ENCODE measurements at regions not wholly inside any gene's neighbourhood (a gene's known extent, or its start where the extent isn't known, plus 50 kb on each side); places are given as distances from the start of the nearest gene placed in this dataset.

DNA sequence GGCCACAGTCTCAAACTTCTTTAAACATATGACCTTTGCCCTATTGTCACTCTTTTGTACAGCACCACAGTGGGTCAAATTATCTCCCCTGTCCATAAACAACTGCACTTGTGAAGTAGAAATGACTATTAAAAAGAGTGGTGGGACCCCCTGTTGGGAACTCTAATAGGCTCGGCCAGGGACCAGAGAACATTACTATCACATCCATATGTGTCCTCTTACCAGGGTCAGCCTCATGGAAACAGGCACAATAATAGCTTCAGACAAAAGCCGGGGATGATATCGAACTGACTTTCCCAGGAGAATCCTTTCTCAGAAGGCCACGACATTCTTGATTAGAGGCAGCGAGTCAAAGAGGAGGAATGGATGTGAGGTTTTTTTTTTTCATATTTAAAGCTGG lies 96.6 kb downstream of the NKX2-1 start:
- ChIA-PET POLR2A (no interaction called here), RAD21 (ENCODE audit: low non-redundant PET in 1 of 2, low total read pairs in 2 of 2, uncharacterized antibody in 2 of 2, unreplicated experiment in 2 of 2) (no interaction called here), CTCF (interaction anchor here (0.7 kb wide), 1 partner anchor 354 kb away, joined by 3 read pairs; no protein-coding TSS in a partner anchor)
- intact Hi-C loops (cut with micrococcal nuclease), result no loop called here
- H3K4me1 ChIP-seq (ENCODE audit: control insufficient read depth in 1 of 2, insufficient read depth in 2 of 2, low read length in 2 of 2), result no peaks in the 10 kb centered on the region
- H2AFZ ChIP-seq (ENCODE audit: low read depth, low read length, poor library complexity, severe bottlenecking), result no peak overlapping the region
- no peaks in the 10 kb centered on the region for H4K20me1 ChIP-seq (ENCODE audit: insufficient read depth)
- no peak overlapping the region for H3K4me3 ChIP-seq (replicated peaks in 1 of 2; ENCODE audit: low read depth in 1 of 2, low read length in 2 of 2)
- no peaks in the 10 kb centered on the region for H3K9me2 ChIP-seq (ENCODE audit: insufficient read depth)
- H3K4me2 ChIP-seq (ENCODE audit: low read length), result no peak overlapping the region
- no peak for DNase-seq (ENCODE audit: low read depth, low spot score)
- H3K36me3 ChIP-seq (ENCODE audit: control insufficient read depth in 1 of 2, insufficient read depth in 2 of 2, low read length in 2 of 2), result no peaks in the 10 kb centered on the region
- H3K9me3 ChIP-seq (ENCODE audit: control insufficient read depth in 1 of 2, insufficient read depth in 1 of 2, low read depth in 1 of 2, low read length in 2 of 2), result no peaks in the 10 kb centered on the region
- ATAC-seq, result no peak
- no peaks in the 10 kb centered on the region for H3K79me2 ChIP-seq (ENCODE audit: insufficient read depth, low read length)
- TF ChIP-seq SIN3A (IDR thresholded peaks at IDR 0.05; ENCODE audit: low read depth) (no peak), EZH2 (IDR thresholded peaks at IDR 0.05) (no peak), CBX3 (IDR thresholded peaks at IDR 0.05; ENCODE audit: low read depth) (no peak), CEBPB (IDR thresholded peaks at IDR 0.05; ENCODE audit: low read depth) (no peak)
- TF ChIP-seq, protein P1, sequence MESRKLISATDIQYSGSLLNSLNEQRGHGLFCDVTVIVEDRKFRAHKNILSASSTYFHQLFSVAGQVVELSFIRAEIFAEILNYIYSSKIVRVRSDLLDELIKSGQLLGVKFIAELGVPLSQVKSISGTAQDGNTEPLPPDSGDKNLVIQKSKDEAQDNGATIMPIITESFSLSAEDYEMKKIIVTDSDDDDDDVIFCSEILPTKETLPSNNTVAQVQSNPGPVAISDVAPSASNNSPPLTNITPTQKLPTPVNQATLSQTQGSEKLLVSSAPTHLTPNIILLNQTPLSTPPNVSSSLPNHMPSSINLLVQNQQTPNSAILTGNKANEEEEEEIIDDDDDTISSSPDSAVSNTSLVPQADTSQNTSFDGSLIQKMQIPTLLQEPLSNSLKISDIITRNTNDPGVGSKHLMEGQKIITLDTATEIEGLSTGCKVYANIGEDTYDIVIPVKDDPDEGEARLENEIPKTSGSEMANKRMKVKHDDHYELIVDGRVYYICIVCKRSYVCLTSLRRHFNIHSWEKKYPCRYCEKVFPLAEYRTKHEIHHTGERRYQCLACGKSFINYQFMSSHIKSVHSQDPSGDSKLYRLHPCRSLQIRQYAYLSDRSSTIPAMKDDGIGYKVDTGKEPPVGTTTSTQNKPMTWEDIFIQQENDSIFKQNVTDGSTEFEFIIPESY (IDR thresholded peaks at IDR 0.05; ENCODE audit: extremely low read depth, insufficient replicate concordance, low read length), result no peak
- no peaks in the 10 kb centered on the region for H3K27me3 ChIP-seq (ENCODE audit: insufficient read depth, low read length)
- H3K9ac ChIP-seq (ENCODE audit: low read length), result no peak overlapping the region
- no TSS peak for BruUV-seq (replicated peaks)
- no peak overlapping the region for H3K27ac ChIP-seq (ENCODE audit: low read depth, low read length)

DNA sequence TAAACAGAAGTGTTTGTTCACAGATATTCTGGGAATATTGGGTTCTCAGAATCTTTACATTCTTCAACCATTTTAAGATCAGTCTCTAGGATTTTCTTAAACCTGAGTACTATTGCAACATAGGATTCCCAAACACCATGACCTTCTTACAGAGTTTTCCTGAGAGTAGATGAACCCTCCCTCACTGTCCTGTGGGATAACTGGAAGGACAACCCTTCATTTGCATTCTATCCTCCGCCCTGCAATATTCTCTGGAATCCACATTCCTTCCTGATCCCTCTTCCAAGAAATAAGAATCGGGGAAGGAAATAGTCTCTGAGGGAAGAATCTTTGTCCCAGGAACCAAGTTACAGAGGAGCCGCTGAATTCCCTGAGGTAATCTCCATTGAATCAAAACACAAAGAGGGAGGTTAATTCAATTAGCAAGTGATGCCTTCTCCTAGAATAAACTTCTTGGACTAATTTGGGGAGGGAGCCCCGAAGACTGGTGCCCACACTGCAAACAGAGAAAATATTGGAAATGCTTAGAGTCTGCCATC lies 99.8 kb upstream of the MBIP start:
- ChIA-PET CTCF (no interaction called here), POLR2A (no interaction called here), RAD21 (ENCODE audit: low non-redundant PET in 1 of 2, low total read pairs in 2 of 2, uncharacterized antibody in 2 of 2, unreplicated experiment in 2 of 2) (no interaction called here)
- ATAC-seq (no peak), DNase-seq (ENCODE audit: low read depth, low spot score) (no peak)
- intact Hi-C loops (cut with micrococcal nuclease), result no loop called here
- Histone ChIP-seq H3K4me1 (ENCODE audit: control insufficient read depth in 1 of 2, insufficient read depth in 2 of 2, low read length in 2 of 2) (no peaks in the 10 kb centered on the region), H3K9me2 (ENCODE audit: insufficient read depth) (no peaks in the 10 kb centered on the region), H4K20me1 (ENCODE audit: insufficient read depth) (no peaks in the 10 kb centered on the region), H3K9me3 (ENCODE audit: control insufficient read depth in 1 of 2, insufficient read depth in 1 of 2, low read depth in 1 of 2, low read length in 2 of 2) (no peaks in the 10 kb centered on the region), H3K36me3 (ENCODE audit: control insufficient read depth in 1 of 2, insufficient read depth in 2 of 2, low read length in 2 of 2) (no peaks in the 10 kb centered on the region), H3K4me2 (ENCODE audit: low read length) (no peak overlapping the region), H3K79me2 (ENCODE audit: insufficient read depth, low read length) (no peaks in the 10 kb centered on the region), H3K4me3 (replicated peaks in 1 of 2; ENCODE audit: low read depth in 1 of 2, low read length in 2 of 2) (no peak overlapping the region), H3K9ac (ENCODE audit: low read length) (no peak overlapping the region), H2AFZ (ENCODE audit: low read depth, low read length, poor library complexity, severe bottlenecking) (no peak overlapping the region), H3K27ac (ENCODE audit: low read depth, low read length) (no peak overlapping the region), H3K27me3 (ENCODE audit: insufficient read depth, low read length) (no peaks in the 10 kb centered on the region)
- BruUV-seq (replicated peaks), result no TSS peak
- no peak for TF ChIP-seq EZH2 (IDR thresholded peaks at IDR 0.05)
- TF ChIP-seq, protein P2, sequence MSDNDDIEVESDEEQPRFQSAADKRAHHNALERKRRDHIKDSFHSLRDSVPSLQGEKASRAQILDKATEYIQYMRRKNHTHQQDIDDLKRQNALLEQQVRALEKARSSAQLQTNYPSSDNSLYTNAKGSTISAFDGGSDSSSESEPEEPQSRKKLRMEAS (IDR thresholded peaks at IDR 0.05), result no peak
- TF ChIP-seq, protein P3, sequence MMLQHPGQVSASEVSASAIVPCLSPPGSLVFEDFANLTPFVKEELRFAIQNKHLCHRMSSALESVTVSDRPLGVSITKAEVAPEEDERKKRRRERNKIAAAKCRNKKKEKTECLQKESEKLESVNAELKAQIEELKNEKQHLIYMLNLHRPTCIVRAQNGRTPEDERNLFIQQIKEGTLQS (IDR thresholded peaks at IDR 0.05), result no peak
- no peak for TF ChIP-seq POLR2A (IDR thresholded peaks at IDR 0.05; ENCODE audit: borderline replicate concordance, extremely low read depth, insufficient read depth, insufficient read length)
- no peak for TF ChIP-seq EGR1 (IDR thresholded peaks at IDR 0.05; ENCODE audit: low read depth)
- no peak for TF ChIP-seq JUND (IDR thresholded peaks at IDR 0.05)
- no peak for TF ChIP-seq CEBPB (IDR thresholded peaks at IDR 0.05; ENCODE audit: low read depth)
- no peak for TF ChIP-seq YY1 (IDR thresholded peaks at IDR 0.05; ENCODE audit: extremely low read depth, insufficient replicate concordance, low read depth, low read length)
- no peak for TF ChIP-seq POLR2AphosphoS5 (IDR thresholded peaks at IDR 0.05; ENCODE audit: low read depth, low read length)

Data from HCT116 (cell line).